Kidney (tissue), 13 donors: ENCODE measurements at regions not wholly inside any gene's neighbourhood (a gene's known extent, or its start where the extent isn't known, plus 50 kb on each side); places are given as distances from the start of the nearest gene placed in this dataset.

ENCODE experiments used
- DNase-seq, 5 donors: peaks; one replicate each; pipeline ENCODE4 v3.0.0-alpha.2; 2013 to 2020
- FAIRE-seq: peaks from 2 replicates; lab custom pipeline; 2012; peaks lifted over from hg19 to GRCh38; lab: Jason Lieb, UNC
- H3K27ac ChIP-seq, 2 donors: one replicate each; pipeline ENCODE4 v1.7.0; 2013; ENCODE audit warnings: low read depth in 2 of 2, low read length in 2 of 2, inconsistent platforms in 1 of 2
- H3K27me3 ChIP-seq: one replicate; pipeline ENCODE4 v1.7.1; 2013; ENCODE audit warnings: low read length, inconsistent platforms; ENCODE audit not compliant: control insufficient read depth, insufficient read depth
- H3K36me3 ChIP-seq, 3 donors: one replicate each; pipeline versions ENCODE4 v1.7.0 to v1.7.1; 2013; ENCODE audit warnings: low read length in 3 of 3, control low read depth in 1 of 3, inconsistent platforms in 1 of 3; ENCODE audit not compliant: insufficient read depth in 3 of 3, control insufficient read depth in 2 of 3
- H3K4me1 ChIP-seq, 3 donors: one replicate each; pipeline versions ENCODE4 v1.7.0 to v1.7.1; 2013; ENCODE audit warnings: low read length in 3 of 3, inconsistent platforms in 1 of 3, low read depth in 1 of 3; ENCODE audit not compliant: control insufficient read depth in 2 of 3, insufficient read depth in 2 of 3
- H3K4me3 ChIP-seq, 3 donors: one replicate each; pipeline versions ENCODE4 v1.7.0 to v1.8.1; 2013; ENCODE audit warnings: low read length in 3 of 3, control low read depth in 1 of 3, inconsistent platforms in 1 of 3
- H3K9ac ChIP-seq, 3 donors: one replicate each; pipeline versions ENCODE4 v1.7.0 to v1.7.1; 2013; ENCODE audit warnings: low read length in 3 of 3, control low read depth in 1 of 3, inconsistent platforms in 1 of 3
- H3K9me3 ChIP-seq, 3 donors: one replicate each; pipeline versions ENCODE4 v1.7.0 to v1.7.1; 2013; ENCODE audit warnings: low read length in 3 of 3, control low read depth in 1 of 3, inconsistent platforms in 1 of 3; ENCODE audit not compliant: control insufficient read depth in 2 of 3, insufficient read depth in 1 of 3
- intact Hi-C: fragments of 100-400 bp; cut with DNase I; formaldehyde crosslinking; loops from one replicate; pipeline ENCODE4 v1.11.1; 2022
- TF ChIP-seq, protein P1 (sequence below): IDR thresholded peaks from 3 replicates; pipeline ENCODE4 v1.5.1; 2012; ENCODE audit warnings: mild to moderate bottlenecking, moderate library complexity, borderline replicate concordance; ENCODE audit not compliant: insufficient read depth; ENCODE audit errors: extremely low read depth
- donor health status: control.
- donor health status: control.
- donor health status: control.
- donor health status: control.
- donor health status: control.
- donor health status: DM: yes; HTN: yes; CAD: no.
- donor health status: Normal renal cell carcinoma (clear cell type).

GRCh38 chr5:19370655-19371386, 617.2 kb downstream of the CDH18 start:
- no peak for DNase-seq
- no peak overlapping the region for H3K27ac ChIP-seq
- no peak for FAIRE-seq
- intact Hi-C loops = no loop called here
- H3K9ac ChIP-seq = no peak overlapping the region
- H3K4me3 ChIP-seq = no peak overlapping the region
- H3K36me3 ChIP-seq = no peaks in the 10 kb centered on the region
- H3K4me1 ChIP-seq = no peaks in the 10 kb centered on the region
- H3K27me3 ChIP-seq = no peaks in the 10 kb centered on the region
- TF ChIP-seq, protein P1, sequence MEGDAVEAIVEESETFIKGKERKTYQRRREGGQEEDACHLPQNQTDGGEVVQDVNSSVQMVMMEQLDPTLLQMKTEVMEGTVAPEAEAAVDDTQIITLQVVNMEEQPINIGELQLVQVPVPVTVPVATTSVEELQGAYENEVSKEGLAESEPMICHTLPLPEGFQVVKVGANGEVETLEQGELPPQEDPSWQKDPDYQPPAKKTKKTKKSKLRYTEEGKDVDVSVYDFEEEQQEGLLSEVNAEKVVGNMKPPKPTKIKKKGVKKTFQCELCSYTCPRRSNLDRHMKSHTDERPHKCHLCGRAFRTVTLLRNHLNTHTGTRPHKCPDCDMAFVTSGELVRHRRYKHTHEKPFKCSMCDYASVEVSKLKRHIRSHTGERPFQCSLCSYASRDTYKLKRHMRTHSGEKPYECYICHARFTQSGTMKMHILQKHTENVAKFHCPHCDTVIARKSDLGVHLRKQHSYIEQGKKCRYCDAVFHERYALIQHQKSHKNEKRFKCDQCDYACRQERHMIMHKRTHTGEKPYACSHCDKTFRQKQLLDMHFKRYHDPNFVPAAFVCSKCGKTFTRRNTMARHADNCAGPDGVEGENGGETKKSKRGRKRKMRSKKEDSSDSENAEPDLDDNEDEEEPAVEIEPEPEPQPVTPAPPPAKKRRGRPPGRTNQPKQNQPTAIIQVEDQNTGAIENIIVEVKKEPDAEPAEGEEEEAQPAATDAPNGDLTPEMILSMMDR = no peak
- H3K9me3 ChIP-seq = no peaks in the 10 kb centered on the region

DNA sequence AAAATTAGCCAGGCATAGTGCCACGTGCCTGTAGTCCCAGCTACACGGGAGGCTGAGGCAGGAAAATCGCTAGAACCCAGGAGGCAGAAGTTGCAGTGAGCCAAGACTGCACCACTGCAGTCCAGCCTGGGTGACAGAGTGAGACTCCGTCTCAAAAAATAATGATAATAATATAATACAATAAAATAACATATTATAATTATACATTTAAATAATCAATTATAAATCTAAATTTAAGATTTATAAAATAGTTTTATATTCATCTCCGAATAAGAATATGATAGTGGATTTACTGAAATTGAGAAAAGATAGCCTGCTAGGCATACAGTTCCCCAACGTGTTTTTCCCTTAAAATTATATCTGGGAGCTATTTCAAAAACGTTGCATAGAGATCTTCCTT, 599.6 kb downstream of the CDH18 start:
- no peaks in the 10 kb centered on the region for H3K9me3 ChIP-seq
- H3K4me1 ChIP-seq = no peaks in the 10 kb centered on the region
- H3K36me3 ChIP-seq = no peaks in the 10 kb centered on the region
- no peak overlapping the region for H3K4me3 ChIP-seq
- no peak overlapping the region for H3K9ac ChIP-seq
- FAIRE-seq (no peak), DNase-seq (no peak)
- intact Hi-C loops = no loop called here
- TF ChIP-seq, protein P1 = no peak
- no peak overlapping the region for H3K27ac ChIP-seq
- no peaks in the 10 kb centered on the region for H3K27me3 ChIP-seq

GRCh38 chr5:19401032-19401431, 587.0 kb downstream of the CDH18 start:
- Histone ChIP-seq H3K9ac (no peak overlapping the region), H3K27ac (no peak overlapping the region), H3K4me3 (no peak overlapping the region), H3K27me3 (no peaks in the 10 kb centered on the region), H3K4me1 (no peaks in the 10 kb centered on the region), H3K9me3 (no peaks in the 10 kb centered on the region), H3K36me3 (no peaks in the 10 kb centered on the region)
- DNase-seq (no peak), FAIRE-seq (no peak)
- TF ChIP-seq, protein P1 = no peak
- intact Hi-C loops = no loop called here
